WI38 (cell line): ENCODE measurements at regions not wholly inside any gene's neighbourhood (a gene's known extent, or its start where the extent isn't known, plus 50 kb on each side); places are given as distances from the start of the nearest gene placed in this dataset.
"Not testable (repeated sequence)": the region's sequence is repeated elsewhere in the genome, so short reads cannot be mapped to it uniquely, and the experiment has no call there.

ENCODE experiments used
- H3K4me3 ChIP-seq: 2 replicates; pipeline ENCODE4 v1.5.1; 2011; ENCODE audit warnings: low read depth, mild to moderate bottlenecking, control low read depth, low read length
- TF ChIP-seq, protein P1 (sequence below): IDR thresholded peaks from 2 replicates; pipeline ENCODE4 v1.5.1; 2012; ENCODE audit warnings: low read depth, mild to moderate bottlenecking, control low read depth, low read length

DNA sequence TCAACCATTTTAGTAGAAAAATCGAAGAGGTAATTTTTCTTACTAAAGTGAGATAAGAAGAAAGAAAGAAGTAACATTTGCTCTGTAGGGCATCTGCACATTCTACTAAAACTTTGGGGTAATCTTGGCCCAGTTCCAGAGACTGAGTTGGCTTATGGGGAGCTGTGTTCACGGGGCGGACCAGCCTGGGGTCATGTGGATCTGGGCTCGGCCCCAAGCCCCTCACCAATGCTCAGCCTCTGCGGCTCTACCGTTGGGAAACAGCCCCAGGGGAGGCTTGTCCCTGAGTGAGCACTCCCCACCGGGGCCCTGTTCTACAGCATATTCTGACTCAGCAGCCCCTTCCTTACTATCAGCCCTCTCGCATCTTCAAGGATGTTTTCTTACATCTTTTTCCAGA, 132.3 kb downstream of the RTP5 start:
- TF ChIP-seq, protein P1, sequence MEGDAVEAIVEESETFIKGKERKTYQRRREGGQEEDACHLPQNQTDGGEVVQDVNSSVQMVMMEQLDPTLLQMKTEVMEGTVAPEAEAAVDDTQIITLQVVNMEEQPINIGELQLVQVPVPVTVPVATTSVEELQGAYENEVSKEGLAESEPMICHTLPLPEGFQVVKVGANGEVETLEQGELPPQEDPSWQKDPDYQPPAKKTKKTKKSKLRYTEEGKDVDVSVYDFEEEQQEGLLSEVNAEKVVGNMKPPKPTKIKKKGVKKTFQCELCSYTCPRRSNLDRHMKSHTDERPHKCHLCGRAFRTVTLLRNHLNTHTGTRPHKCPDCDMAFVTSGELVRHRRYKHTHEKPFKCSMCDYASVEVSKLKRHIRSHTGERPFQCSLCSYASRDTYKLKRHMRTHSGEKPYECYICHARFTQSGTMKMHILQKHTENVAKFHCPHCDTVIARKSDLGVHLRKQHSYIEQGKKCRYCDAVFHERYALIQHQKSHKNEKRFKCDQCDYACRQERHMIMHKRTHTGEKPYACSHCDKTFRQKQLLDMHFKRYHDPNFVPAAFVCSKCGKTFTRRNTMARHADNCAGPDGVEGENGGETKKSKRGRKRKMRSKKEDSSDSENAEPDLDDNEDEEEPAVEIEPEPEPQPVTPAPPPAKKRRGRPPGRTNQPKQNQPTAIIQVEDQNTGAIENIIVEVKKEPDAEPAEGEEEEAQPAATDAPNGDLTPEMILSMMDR: no peak
- no peak overlapping the region for H3K4me3 ChIP-seq

DNA sequence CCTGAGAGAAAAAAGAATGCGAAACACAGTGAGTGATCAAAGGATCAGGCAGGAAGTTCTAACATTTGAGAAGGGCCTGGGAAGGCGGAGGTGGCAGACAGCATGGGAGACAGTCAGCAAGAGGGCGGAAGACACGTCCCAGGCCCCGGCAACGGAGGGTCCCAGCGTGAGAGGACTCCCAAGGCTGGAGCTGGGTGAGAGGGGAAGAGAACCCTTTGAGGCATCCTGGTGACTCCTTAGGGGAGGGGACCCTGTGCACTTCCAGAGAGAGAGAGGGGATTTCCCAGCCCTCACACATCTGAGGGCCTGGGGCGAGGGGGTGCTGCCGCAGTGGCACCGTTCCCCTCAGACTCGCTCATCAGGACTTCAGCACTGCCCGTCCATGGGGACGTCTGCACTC, 133.4 kb downstream of the RTP5 start:
- H3K4me3 ChIP-seq: no peak overlapping the region
- TF ChIP-seq, protein P1: no peak

DNA sequence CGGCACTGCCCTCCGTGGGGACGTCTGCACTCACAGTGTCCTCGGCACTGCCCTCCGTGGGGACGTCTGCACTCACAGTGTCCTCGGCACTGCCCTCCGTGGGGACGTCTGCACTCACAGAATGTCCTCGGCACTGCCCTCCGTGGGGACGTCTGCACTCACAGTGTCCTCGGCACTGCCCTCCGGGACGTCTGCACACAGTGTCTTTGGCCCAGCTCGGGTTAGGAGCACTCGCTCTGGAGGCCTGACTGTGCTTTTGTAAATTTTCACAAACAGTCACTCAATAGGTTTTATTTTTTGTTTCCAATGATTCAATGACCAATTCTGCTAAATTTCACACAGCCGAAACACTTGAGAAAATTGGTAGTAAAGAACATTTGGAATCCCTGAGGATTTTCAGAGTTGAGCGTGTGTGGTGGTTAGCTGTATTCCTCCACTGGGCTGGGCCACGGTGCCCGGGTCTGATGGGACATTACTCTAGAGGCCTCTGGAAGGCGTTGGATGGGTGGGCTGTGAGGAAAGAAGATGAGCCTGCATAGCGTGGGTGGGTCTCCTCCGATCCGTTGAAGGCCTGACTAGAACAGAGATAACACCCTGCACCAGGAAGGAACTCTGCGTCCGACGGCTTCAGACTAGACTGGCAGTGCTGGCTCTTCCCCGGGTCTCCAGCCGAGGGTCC, 134.8 kb downstream of the RTP5 start:
- TF ChIP-seq, protein P1: no peak
- no peak overlapping the region for H3K4me3 ChIP-seq

DNA sequence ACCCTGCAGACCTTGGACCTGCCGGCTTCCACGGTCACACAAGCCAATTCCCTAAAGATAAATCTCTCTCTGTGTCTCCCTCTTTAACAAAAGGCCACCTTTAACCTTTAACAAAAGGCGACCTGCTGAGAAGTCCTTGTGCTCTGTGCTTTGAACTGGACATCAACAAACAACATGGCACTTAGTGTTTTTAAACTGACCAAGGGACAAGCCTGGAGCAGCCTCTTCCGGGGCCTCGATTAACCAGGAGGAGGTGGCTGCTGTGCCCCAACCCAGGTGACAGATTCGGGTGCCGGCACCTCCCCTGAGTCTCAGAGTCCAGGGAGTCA, 135.3 kb downstream of the RTP5 start:
- no peak overlapping the region for H3K4me3 ChIP-seq
- TF ChIP-seq, protein P1: no peak

DNA sequence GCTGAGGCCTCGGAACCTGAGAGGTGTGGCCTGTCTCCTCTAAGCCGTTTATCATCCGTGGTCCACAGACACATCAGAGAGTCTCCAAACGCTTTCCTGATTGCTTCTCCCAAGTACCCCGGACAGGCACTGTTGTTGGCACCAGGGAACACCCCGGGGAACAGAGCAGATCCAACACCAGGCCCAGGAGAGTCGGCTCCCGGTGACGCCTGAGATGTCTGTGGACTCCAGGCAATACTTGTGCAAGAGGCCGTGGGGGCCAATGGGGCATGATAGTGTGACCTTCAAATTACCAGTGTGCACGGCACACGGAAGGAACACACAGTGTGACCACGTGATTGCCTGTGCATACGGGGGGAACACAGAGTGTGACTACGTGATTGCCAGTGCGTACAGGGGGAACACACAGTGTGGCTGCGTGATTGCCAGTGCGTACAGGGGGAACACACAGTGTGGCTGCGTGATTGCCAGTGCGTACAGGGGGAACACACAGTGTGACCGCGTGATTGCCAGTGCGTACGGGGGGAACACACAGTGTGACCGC, 136.6 kb downstream of the RTP5 start:
- not testable (repeated sequence) for H3K4me3 ChIP-seq

DNA sequence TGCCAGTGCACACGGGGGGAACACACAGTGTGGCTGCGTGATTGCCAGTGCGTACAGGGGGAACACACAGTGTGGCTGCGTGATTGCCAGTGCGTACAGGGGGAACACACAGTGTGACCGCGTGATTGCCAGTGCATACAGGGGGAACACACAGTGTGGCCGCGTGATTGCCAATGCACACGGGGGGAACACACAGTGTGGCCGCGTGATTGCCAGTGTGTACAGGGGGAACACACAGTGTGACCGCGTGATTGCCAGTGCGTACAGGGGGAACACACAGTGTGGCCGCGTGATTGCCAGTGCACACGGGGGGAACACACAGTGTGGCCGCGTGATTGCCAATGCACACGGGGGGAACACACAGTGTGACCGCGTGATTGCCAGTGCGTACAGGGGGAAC, 139.4 kb downstream of the RTP5 start:
- not testable (repeated sequence) for H3K4me3 ChIP-seq

DNA sequence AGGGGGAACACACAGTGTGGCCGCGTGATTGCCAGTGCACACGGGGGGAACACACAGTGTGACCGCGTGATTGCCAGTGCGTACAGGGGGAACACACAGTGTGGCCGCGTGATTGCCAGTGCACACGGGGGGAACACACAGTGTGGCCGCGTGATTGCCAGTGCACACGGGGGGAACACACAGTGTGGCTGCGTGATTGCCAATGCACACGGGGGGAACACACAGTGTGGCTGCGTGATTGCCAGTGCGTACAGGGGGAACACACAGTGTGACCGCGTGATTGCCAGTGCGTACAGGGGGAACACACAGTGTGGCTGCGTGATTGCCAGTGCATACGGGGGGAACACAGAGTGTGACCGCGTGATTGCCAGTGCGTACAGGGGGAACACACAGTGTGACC, 140.3 kb downstream of the RTP5 start:
- H3K4me3 ChIP-seq: not testable (repeated sequence)

DNA sequence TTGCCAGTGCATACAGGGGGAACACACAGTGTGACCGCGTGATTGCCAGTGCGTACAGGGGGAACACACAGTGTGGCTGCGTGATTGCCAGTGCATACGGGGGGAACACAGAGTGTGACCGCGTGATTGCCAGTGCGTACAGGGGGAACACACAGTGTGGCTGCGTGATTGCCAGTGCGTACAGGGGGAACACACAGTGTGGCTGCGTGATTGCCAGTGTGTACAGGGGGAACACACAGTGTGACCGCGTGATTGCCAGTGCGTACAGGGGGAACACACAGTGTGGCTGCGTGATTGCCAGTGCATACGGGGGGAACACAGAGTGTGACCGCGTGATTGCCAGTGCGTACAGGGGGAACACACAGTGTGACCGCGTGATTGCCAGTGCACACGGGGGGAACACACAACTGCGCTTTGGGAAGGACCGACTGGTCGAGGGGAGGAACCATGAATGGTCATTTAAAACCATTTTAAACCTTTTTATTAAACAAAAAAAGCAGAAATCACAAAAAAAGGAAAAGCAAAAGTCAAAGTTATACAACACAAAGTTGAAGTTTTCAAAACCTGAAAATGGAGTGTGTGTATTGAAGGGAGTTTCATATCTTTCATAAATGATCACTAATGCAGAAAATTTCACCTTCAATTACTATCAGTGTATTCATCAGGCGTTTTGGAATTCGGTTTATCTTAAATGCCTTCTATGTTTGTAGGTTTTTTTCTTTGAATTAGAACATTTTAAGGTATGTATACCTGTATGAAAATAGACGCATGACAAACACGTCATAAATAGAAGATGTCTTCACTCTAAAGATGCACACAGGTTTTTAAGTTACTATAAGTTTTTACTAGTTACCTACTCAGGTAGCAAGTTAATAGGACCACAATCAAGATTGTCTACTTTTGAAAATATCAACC, 141.0 kb downstream of the RTP5 start:
- H3K4me3 ChIP-seq: not testable (repeated sequence)

DNA sequence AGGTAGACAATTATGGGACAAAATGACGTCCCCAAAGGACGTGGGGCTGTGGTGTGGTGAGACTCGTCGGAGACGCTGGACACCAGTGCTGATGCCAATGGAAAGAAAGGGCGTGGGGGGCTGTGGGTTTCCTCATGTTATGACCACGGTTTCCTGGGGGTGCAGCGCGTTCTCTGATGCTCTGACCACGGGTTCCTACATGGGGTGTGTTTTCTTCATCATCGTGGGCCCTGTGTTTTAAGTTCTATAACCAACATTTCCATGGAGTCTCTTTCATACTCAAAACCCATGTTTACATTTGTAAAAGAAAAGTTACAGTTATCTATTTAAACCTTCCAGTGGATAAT, 141.6 kb downstream of the RTP5 start:
- TF ChIP-seq, protein P1: no peak
- no peak overlapping the region for H3K4me3 ChIP-seq
